C4-2B (cell line): ENCODE measurements at regions not wholly inside any gene's neighbourhood (a gene's known extent, or its start where the extent isn't known, plus 50 kb on each side); places are given as distances from the start of the nearest gene placed in this dataset.

Experiments
- CTCF ChIP-seq: fragments of 450-650 bp; conservative IDR thresholded peaks from 2 replicates; pipeline ENCODE4 v1.5.1; 2017; ENCODE audit warnings: mild to moderate bottlenecking
- ZFX ChIP-seq: fragments of 450-650 bp; IDR thresholded peaks from 2 replicates; pipeline ENCODE4 v1.6.1; 2017

GRCh38 chr1:95572962-95573361 is 339.0 kb downstream of the RWDD3 start:
- no peak for TF ChIP-seq CTCF
- no peak for TF ChIP-seq ZFX
